ENCODE measurements at regions not wholly inside any gene's neighbourhood (a gene's known extent, or its start where the extent isn't known, plus 50 kb on each side); places are given as distances from the start of the nearest gene placed in this dataset.

DNA sequence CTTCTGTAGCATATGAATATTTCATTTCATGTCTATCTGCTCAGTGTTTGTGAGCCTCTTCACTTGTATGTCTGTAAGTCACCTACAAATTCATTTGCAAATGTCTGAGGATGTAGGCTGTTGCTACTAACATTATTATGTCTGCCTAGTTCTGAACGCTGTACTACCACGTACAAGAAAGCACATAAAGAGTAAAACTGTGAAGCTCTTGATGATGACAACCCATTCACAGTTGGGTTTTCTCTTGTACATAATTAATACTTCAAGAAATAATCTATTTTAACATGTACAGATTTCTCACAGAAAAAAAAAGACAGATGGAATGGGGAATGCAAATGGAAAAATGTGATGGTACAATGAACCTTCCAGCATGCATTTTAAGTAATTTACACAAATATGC, 64.3 kb upstream of the CPNE8 start:
- no peak for DNase-seq (ENCODE audit: low read depth)

DNA sequence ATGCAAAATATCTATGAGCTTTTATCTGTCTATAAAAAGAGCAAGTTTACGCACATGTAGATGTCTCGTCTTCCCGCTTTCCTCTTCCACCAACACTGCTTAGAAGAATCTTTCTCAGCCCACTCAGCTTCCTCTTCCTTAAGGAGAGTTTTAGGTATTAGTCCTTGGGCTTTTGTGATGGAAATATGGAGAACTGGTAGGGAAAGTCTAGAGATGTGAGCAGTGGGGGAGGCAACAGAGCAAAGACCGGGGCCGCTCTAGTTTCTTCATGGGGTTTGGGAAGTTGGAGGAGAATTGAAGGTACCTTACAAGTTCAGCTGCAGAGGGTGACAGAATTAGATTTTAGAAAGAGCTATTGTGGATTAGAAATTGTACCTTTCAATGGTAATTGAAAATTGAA, 56.3 kb upstream of the CPNE8 start:
- DNase-seq (ENCODE audit: low read depth) = no peak

DNA sequence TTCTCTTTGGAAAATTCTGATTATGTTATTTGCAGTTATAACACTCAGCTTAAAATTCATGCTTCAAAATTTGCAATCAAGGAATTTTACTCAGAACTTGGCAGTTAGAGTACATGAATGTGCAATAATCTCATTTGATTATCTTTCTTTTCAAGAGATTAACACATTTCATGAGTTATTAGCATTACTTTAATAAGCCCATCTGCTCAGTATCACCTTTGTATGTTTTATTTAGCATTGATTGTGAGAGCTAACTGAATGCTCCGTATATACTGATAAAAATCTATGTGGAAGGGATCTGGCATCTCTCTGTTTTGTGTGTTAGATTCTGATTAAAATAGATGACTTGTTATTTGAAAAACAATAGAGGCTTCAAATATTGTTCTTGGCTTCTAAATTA, 55.6 kb upstream of the CPNE8 start:
- DNase-seq (ENCODE audit: low read depth) = no peak

DNA sequence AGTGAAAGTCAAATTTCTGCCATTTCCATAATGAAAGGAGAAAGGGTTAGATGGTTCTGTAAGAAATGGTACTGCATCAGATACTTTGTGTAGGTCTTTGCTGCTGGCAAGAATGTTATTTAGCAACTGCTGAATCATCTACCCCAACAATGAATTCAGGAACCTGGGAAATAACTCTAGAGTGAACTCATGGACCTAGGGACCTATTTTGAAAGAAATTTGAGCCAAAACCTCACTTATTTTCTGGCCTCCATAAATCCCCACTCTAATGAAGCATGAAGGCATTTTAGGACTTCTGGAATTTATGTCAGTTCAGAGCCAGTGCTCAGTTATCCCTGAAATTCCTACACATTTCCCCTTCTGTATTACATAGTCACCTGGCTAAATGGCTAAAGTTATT, 50.9 kb upstream of the CPNE8 start:
- no peak for DNase-seq (ENCODE audit: low read depth)
